Stimulated activated naive B cell treated with anti-CD40 and anti-IgM and Interleukin-4, amounts not matched to agents 10 μg/mL and 1 μg/mL and 100 μg/mL, for 72 hours (primary cell): ENCODE measurements at regions not wholly inside any gene's neighbourhood (a gene's known extent, or its start where the extent isn't known, plus 50 kb on each side); places are given as distances from the start of the nearest gene placed in this dataset.
A peak's percentile ranks its signal among the peaks of the same experiment; 100 is the strongest.

Source experiments
- ATAC-seq, 2 donors: fragments of 150-1000 bp; cut with Tn5 transposase; replicated peaks; 2 replicates each; pipeline ENCODE4 v1.10.0; 2021; ENCODE audit warnings: moderate library complexity in 1 of 2
- DNase-seq: peaks from one replicate; pipeline ENCODE4 v3.0.0; 2021
- H3K27ac Mint-ChIP-seq: one replicate; pipeline ENCODE4 v1.8.0; 2022; ENCODE audit warnings: mild to moderate bottlenecking, mixed read lengths
- H3K27me3 Mint-ChIP-seq, 2 donors: one replicate each; pipeline ENCODE4 v1.8.0; 2022; ENCODE audit warnings: mixed read lengths in 2 of 2
- H3K36me3 Mint-ChIP-seq, 2 donors: one replicate each; pipeline ENCODE4 v1.8.0; 2022; ENCODE audit warnings: mixed read lengths in 2 of 2, mild to moderate bottlenecking in 1 of 2
- H3K4me1 Mint-ChIP-seq, 2 donors: one replicate each; pipeline ENCODE4 v1.8.0; 2022; ENCODE audit warnings: mixed read lengths in 2 of 2, mild to moderate bottlenecking in 1 of 2
- H3K4me3 Mint-ChIP-seq, 2 donors: one replicate each; pipeline ENCODE4 v1.8.0; 2022; ENCODE audit warnings: mild to moderate bottlenecking in 2 of 2, mixed read lengths in 2 of 2, moderate library complexity in 1 of 2
- H3K9me3 Mint-ChIP-seq, 2 donors: one replicate each; pipeline ENCODE4 v1.8.0; 2022; ENCODE audit warnings: mixed read lengths in 2 of 2, mild to moderate bottlenecking in 1 of 2

GRCh38 chr1:172967936-172968335 lies 82.8 kb downstream of the TNFSF18 start:
- H3K27me3 Mint-ChIP-seq = no peaks in the 10 kb centered on the region
- H3K36me3 Mint-ChIP-seq = no peaks in the 10 kb centered on the region
- no peak overlapping the region for H3K27ac Mint-ChIP-seq
- no peaks in the 10 kb centered on the region for H3K9me3 Mint-ChIP-seq
- H3K4me1 Mint-ChIP-seq = peaks cover 7 to 10% of the 10 kb centered on the region in 2 donors
- H3K4me3 Mint-ChIP-seq = no peak overlapping the region
- no peak for ATAC-seq
- no peak for DNase-seq

- Mint-ChIP-seq H3K36me3 (no peaks in the 10 kb centered on the region), H3K9me3 (no peaks in the 10 kb centered on the region), H3K27me3 (no peaks in the 10 kb centered on the region), H3K27ac (no peak overlapping the region), H3K4me3 (no peak overlapping the region), H3K4me1 (peaks cover 7 to 10% of the 10 kb centered on the region in 2 donors)
- DNase-seq = no peak
- ATAC-seq = no peak
Observed at GRCh38 chr1:172969611-172970010, 81.1 kb downstream of the TNFSF18 start.

- peak in 1 of 2 donors; percentile 22 for ATAC-seq
- no peaks in the 10 kb centered on the region for H3K27me3 Mint-ChIP-seq
- H3K27ac Mint-ChIP-seq = no peak overlapping the region
Observed at GRCh38 chr1:172970186-172970585, 80.6 kb downstream of the TNFSF18 start.

GRCh38 chr1:172971241-172971640 lies 79.5 kb downstream of the TNFSF18 start:
- H3K4me3 Mint-ChIP-seq = no peak overlapping the region
- H3K27me3 Mint-ChIP-seq = no peaks in the 10 kb centered on the region
- ATAC-seq = no peak
- H3K4me1 Mint-ChIP-seq = peaks cover 7 to 10% of the 10 kb centered on the region in 2 donors
- H3K36me3 Mint-ChIP-seq = peaks cover 0 to 1% of the 10 kb centered on the region in 2 donors
- DNase-seq = no peak
- H3K9me3 Mint-ChIP-seq = no peaks in the 10 kb centered on the region
- H3K27ac Mint-ChIP-seq = no peak overlapping the region

More at GRCh38 chr1:172970186-172970585, 80.6 kb downstream of the TNFSF18 start:
- H3K4me1 Mint-ChIP-seq = peaks cover 7 to 10% of the 10 kb centered on the region in 2 donors
- H3K9me3 Mint-ChIP-seq = no peaks in the 10 kb centered on the region
- no peak overlapping the region for H3K4me3 Mint-ChIP-seq
- peaks cover 0 to 1% of the 10 kb centered on the region in 2 donors for H3K36me3 Mint-ChIP-seq
- no peak for DNase-seq

GRCh38 chr1:172972258-172972657 lies 78.5 kb downstream of the TNFSF18 start:
- DNase-seq (no peak), ATAC-seq (no peak)
- H3K4me1 Mint-ChIP-seq = peaks cover 6 to 14% of the 10 kb centered on the region in 2 donors
- no peak overlapping the region for H3K4me3 Mint-ChIP-seq
- no peak overlapping the region for H3K27ac Mint-ChIP-seq
- H3K36me3 Mint-ChIP-seq = peaks cover 0 to 1% of the 10 kb centered on the region in 2 donors
- no peaks in the 10 kb centered on the region for H3K9me3 Mint-ChIP-seq
- H3K27me3 Mint-ChIP-seq = no peaks in the 10 kb centered on the region

- peaks cover 9 to 16% of the 10 kb centered on the region in 2 donors for H3K4me1 Mint-ChIP-seq
- DNase-seq (no peak), ATAC-seq (no peak)
- H3K4me3 Mint-ChIP-seq = no peak overlapping the region
- peaks cover 0 to 1% of the 10 kb centered on the region in 2 donors for H3K36me3 Mint-ChIP-seq
- H3K9me3 Mint-ChIP-seq = no peaks in the 10 kb centered on the region
- H3K27me3 Mint-ChIP-seq = no peaks in the 10 kb centered on the region
- no peak overlapping the region for H3K27ac Mint-ChIP-seq
Observed at GRCh38 chr1:172973424-172973823, 77.3 kb downstream of the TNFSF18 start.

GRCh38 chr1:172976222-172977041 lies 74.3 kb downstream of the TNFSF18 start:
- H3K27me3 Mint-ChIP-seq = no peaks in the 10 kb centered on the region
- no peak overlapping the region for H3K27ac Mint-ChIP-seq
- peaks cover 0 to 1% of the 10 kb centered on the region in 2 donors for H3K36me3 Mint-ChIP-seq
- peaks cover 12 to 16% of the 10 kb centered on the region in 2 donors for H3K4me1 Mint-ChIP-seq
- no peak for ATAC-seq
- H3K9me3 Mint-ChIP-seq = no peaks in the 10 kb centered on the region
- no peak for DNase-seq
- no peak overlapping the region for H3K4me3 Mint-ChIP-seq

GRCh38 chr1:172977296-172978017 lies 73.3 kb downstream of the TNFSF18 start:
- H3K4me1 Mint-ChIP-seq = peaks cover 12 to 16% of the 10 kb centered on the region in 2 donors
- peaks cover 0 to under 1% of the 10 kb centered on the region in 2 donors for H3K9me3 Mint-ChIP-seq
- H3K27ac Mint-ChIP-seq = no peak overlapping the region
- DNase-seq = peak; percentile 6
- H3K36me3 Mint-ChIP-seq = peaks cover 0 to 2% of the 10 kb centered on the region in 2 donors
- H3K27me3 Mint-ChIP-seq = no peaks in the 10 kb centered on the region
- peak; percentile 93 to 94 for ATAC-seq
- no peak overlapping the region for H3K4me3 Mint-ChIP-seq

GRCh38 chr1:172978595-172978994 lies 72.1 kb downstream of the TNFSF18 start:
- DNase-seq (no peak), ATAC-seq (no peak)
- Mint-ChIP-seq H3K27ac (no peak overlapping the region), H3K4me3 (no peak overlapping the region), H3K4me1 (peaks cover 12 to 16% of the 10 kb centered on the region in 2 donors), H3K9me3 (peaks cover 0 to 2% of the 10 kb centered on the region in 2 donors), H3K27me3 (no peaks in the 10 kb centered on the region), H3K36me3 (peaks cover 0 to 3% of the 10 kb centered on the region in 2 donors)

- peaks cover 12 to 16% of the 10 kb centered on the region in 2 donors for H3K4me1 Mint-ChIP-seq
- peaks cover 0 to 2% of the 10 kb centered on the region in 2 donors for H3K9me3 Mint-ChIP-seq
- no peak for ATAC-seq
- no peaks in the 10 kb centered on the region for H3K27me3 Mint-ChIP-seq
- DNase-seq = no peak
- H3K27ac Mint-ChIP-seq = no peak overlapping the region
- H3K4me3 Mint-ChIP-seq = no peak overlapping the region
- H3K36me3 Mint-ChIP-seq = peaks cover 0 to 2% of the 10 kb centered on the region in 2 donors
Observed at GRCh38 chr1:172979828-172980227, 70.9 kb downstream of the TNFSF18 start.

- no peak for ATAC-seq
- peaks cover 12 to 16% of the 10 kb centered on the region in 2 donors for H3K4me1 Mint-ChIP-seq
- no peak overlapping the region for H3K27ac Mint-ChIP-seq
- DNase-seq = no peak
- H3K27me3 Mint-ChIP-seq = no peaks in the 10 kb centered on the region
- no peak overlapping the region for H3K4me3 Mint-ChIP-seq
- peaks cover 0 to 2% of the 10 kb centered on the region in 2 donors for H3K36me3 Mint-ChIP-seq
- peaks cover 0 to 2% of the 10 kb centered on the region in 2 donors for H3K9me3 Mint-ChIP-seq
Observed at GRCh38 chr1:172980456-172980855, 70.3 kb downstream of the TNFSF18 start.

- Mint-ChIP-seq H3K27me3 (no peaks in the 10 kb centered on the region), H3K36me3 (peaks cover 0 to 2% of the 10 kb centered on the region in 2 donors), H3K9me3 (peaks cover 0 to 2% of the 10 kb centered on the region in 2 donors), H3K27ac (no peak overlapping the region), H3K4me3 (no peak overlapping the region), H3K4me1 (peaks cover 12 to 16% of the 10 kb centered on the region in 2 donors)
- no peak for DNase-seq
- ATAC-seq = no peak
Observed at GRCh38 chr1:172980971-172981370, 69.8 kb downstream of the TNFSF18 start.
